ENCODE measurements at regions not wholly inside any gene's neighbourhood (a gene's known extent, or its start where the extent isn't known, plus 50 kb on each side); places are given as distances from the start of the nearest gene placed in this dataset.

DNA sequence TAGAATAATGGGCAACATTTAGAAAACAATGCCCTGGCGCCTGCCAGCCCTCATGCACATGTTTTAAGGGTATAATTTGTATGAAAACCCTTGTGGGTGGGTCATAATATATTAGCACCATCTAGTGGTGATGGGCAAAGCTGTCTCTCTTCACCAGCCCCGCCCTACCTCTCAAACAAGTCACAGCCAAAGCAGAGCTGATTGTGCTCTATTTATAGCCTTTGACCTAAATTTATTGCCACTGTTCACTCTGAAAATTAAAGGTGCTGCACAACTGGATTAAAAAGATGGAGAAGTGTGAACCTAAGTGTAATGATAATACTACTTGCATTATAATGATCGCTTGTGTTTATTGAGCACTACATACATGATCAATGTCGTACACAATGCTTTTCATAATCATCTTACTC lies 131.9 kb upstream of the ANKH start:
- Histone ChIP-seq H3K18ac (ENCODE audit: low read length) (no peak overlapping the region), H3K36me3 (ENCODE audit: control insufficient read depth, insufficient read depth, low read length) (no peaks in the 10 kb centered on the region), H2BK15ac (replicated peaks; ENCODE audit: low read depth) (no peak overlapping the region), H3K27me3 (ENCODE audit: insufficient read depth, low read length, poor library complexity) (no peaks in the 10 kb centered on the region), H3K4me2 (ENCODE audit: low read length) (no peak overlapping the region), H3K4ac (ENCODE audit: low read depth, low read length) (no peak overlapping the region), H3K27ac (ENCODE audit: low read depth, low read length) (no peak overlapping the region), H3K79me1 (ENCODE audit: low read length) (no peaks in the 10 kb centered on the region), H2AK5ac (ENCODE audit: low read length) (no peak overlapping the region), H3K23ac (ENCODE audit: low read length) (no peak overlapping the region), H3K79me2 (ENCODE audit: control insufficient read depth, insufficient read depth, low read length) (no peaks in the 10 kb centered on the region), H3K4me1 (ENCODE audit: control insufficient read depth, low read depth, low read length) (no peaks in the 10 kb centered on the region), H4K8ac (ENCODE audit: low read depth, low read length) (no peak overlapping the region), H3K4me3 (ENCODE audit: low read length) (no peak overlapping the region), H2BK120ac (ENCODE audit: low read depth, low read length) (no peak overlapping the region), H2BK5ac (ENCODE audit: low read length) (no peak overlapping the region), H3K9ac (ENCODE audit: low read length) (no peak overlapping the region), H3K56ac (ENCODE audit: low read length) (no peak overlapping the region), H4K5ac (ENCODE audit: low read length) (no peak overlapping the region)
- WGBS (ENCODE audit: extremely low coverage, insufficient coverage, low lambda C conversion rate) = no CpG with 5 or more reads among the region's 4 CpGs
- peak; percentile 61 for DNase-seq

DNA sequence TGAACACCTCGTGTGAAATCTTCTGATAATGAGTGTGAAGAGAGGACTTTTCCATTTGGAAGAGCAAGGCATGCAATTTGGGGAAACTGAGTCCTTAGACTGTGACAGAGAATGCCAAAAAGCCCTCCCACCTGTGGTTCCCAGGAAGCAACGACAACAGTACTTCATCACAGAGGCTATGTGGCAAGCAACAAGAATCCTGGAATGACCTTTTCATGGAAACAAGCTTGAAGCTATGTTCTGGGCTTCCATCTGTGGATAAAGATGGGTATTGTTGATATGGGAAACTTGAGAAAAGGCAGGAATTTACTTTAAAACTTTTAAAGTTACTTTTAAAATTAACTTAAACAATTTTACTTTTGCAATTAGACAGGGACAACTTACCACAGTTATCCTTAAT lies 131.2 kb upstream of the ANKH start:
- Histone ChIP-seq H2BK120ac (ENCODE audit: low read depth, low read length) (no peak overlapping the region), H2BK5ac (ENCODE audit: low read length) (no peak overlapping the region), H3K56ac (ENCODE audit: low read length) (no peak overlapping the region), H3K4ac (ENCODE audit: low read depth, low read length) (no peak overlapping the region), H3K4me2 (ENCODE audit: low read length) (no peak overlapping the region), H3K79me1 (ENCODE audit: low read length) (no peaks in the 10 kb centered on the region), H3K4me3 (ENCODE audit: low read length) (no peak overlapping the region), H3K27ac (ENCODE audit: low read depth, low read length) (no peak overlapping the region), H3K4me1 (ENCODE audit: control insufficient read depth, low read depth, low read length) (no peaks in the 10 kb centered on the region), H2BK15ac (replicated peaks; ENCODE audit: low read depth) (no peak overlapping the region), H4K5ac (ENCODE audit: low read length) (no peak overlapping the region), H4K8ac (ENCODE audit: low read depth, low read length) (no peak overlapping the region), H3K18ac (ENCODE audit: low read length) (no peak overlapping the region), H3K27me3 (ENCODE audit: insufficient read depth, low read length, poor library complexity) (no peaks in the 10 kb centered on the region), H3K36me3 (ENCODE audit: control insufficient read depth, insufficient read depth, low read length) (no peaks in the 10 kb centered on the region), H3K23ac (ENCODE audit: low read length) (no peak overlapping the region), H3K9ac (ENCODE audit: low read length) (no peak overlapping the region), H3K79me2 (ENCODE audit: control insufficient read depth, insufficient read depth, low read length) (no peaks in the 10 kb centered on the region), H2AK5ac (ENCODE audit: low read length) (no peak overlapping the region)
- DNase-seq = no peak
- WGBS (ENCODE audit: extremely low coverage, insufficient coverage, low lambda C conversion rate) = no CpG with 5 or more reads among the region's 2 CpGs

DNA sequence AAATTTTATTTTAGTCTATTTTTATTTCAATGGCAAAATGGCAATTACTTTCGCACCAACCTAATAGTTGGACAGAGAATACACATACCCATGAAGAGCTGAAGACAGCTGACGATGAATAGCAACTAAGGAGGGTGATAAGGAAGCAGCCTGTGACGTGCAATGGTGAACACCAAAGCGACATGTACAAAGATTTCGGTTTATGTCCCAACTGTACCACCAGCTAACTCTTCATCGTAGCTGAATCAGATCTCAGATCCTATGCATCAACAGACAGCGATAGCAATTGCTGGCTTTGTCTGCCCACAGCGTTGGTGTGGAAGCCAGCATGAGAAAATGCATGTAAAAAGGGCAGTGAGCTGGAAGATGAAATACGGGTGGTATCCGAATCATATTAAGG lies 130.6 kb upstream of the ANKH start:
- Histone ChIP-seq H3K27me3 (ENCODE audit: insufficient read depth, low read length, poor library complexity) (no peaks in the 10 kb centered on the region), H3K79me1 (ENCODE audit: low read length) (no peaks in the 10 kb centered on the region), H4K8ac (ENCODE audit: low read depth, low read length) (no peak overlapping the region), H3K4me1 (ENCODE audit: control insufficient read depth, low read depth, low read length) (no peaks in the 10 kb centered on the region), H3K36me3 (ENCODE audit: control insufficient read depth, insufficient read depth, low read length) (no peaks in the 10 kb centered on the region), H4K5ac (ENCODE audit: low read length) (no peak overlapping the region), H2BK15ac (replicated peaks; ENCODE audit: low read depth) (no peak overlapping the region), H3K79me2 (ENCODE audit: control insufficient read depth, insufficient read depth, low read length) (no peaks in the 10 kb centered on the region), H3K27ac (ENCODE audit: low read depth, low read length) (no peak overlapping the region), H3K4me2 (ENCODE audit: low read length) (no peak overlapping the region), H3K9ac (ENCODE audit: low read length) (no peak overlapping the region), H3K18ac (ENCODE audit: low read length) (no peak overlapping the region), H3K4me3 (ENCODE audit: low read length) (no peak overlapping the region), H3K23ac (ENCODE audit: low read length) (no peak overlapping the region), H2BK120ac (ENCODE audit: low read depth, low read length) (no peak overlapping the region), H3K56ac (ENCODE audit: low read length) (no peak overlapping the region), H3K4ac (ENCODE audit: low read depth, low read length) (no peak overlapping the region), H2AK5ac (ENCODE audit: low read length) (no peak overlapping the region), H2BK5ac (ENCODE audit: low read length) (no peak overlapping the region)
- WGBS (ENCODE audit: extremely low coverage, insufficient coverage, low lambda C conversion rate) = no CpG with 5 or more reads among the region's 10 CpGs
- no peak for DNase-seq

DNA sequence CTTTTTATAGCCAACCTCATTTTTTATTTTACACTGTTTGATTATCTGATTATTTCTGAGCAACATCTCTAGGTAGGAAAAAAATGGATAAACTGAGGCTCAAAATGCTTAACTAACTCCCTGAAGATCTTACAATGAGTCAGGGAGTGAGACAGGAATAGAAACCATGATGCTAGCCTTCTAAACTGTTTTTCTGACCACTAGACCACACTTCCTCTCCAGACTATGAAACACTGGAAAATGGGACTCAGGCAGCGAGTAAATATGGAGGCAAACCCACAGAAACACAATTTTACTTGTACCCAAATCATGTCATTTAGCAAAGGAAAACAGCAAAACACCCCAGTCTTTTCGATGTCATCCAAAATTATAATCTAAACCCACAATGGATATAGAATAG lies 129.9 kb upstream of the ANKH start:
- WGBS (ENCODE audit: extremely low coverage, insufficient coverage, low lambda C conversion rate) = no CpG with 5 or more reads among the region's 2 CpGs

DNA sequence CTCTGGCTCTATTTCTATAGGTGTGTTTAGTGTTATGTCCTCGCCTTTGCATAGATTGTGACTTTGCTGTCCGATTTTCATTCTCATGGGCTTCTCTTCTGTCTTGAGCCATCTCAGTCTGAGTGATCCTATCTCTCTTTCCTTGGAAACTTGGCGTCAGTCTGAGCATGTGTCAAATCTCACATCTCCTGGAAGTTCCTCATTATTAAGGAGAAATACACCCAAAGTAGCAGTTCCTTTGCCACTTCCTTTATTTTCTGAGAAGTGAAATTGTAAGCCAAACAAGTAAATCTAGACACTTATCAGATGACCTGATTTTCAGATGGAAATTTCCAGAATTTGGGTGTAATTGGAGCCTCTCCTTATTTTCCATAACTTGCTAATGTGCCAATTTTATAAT lies 126.9 kb upstream of the ANKH start:
- Histone ChIP-seq H3K79me1 (ENCODE audit: low read length) (no peaks in the 10 kb centered on the region), H3K18ac (ENCODE audit: low read length) (no peak overlapping the region), H3K4me1 (ENCODE audit: control insufficient read depth, low read depth, low read length) (no peaks in the 10 kb centered on the region), H3K27ac (ENCODE audit: low read depth, low read length) (no peak overlapping the region), H2AK5ac (ENCODE audit: low read length) (no peak overlapping the region), H3K4ac (ENCODE audit: low read depth, low read length) (no peak overlapping the region), H4K8ac (ENCODE audit: low read depth, low read length) (no peak overlapping the region), H3K36me3 (ENCODE audit: control insufficient read depth, insufficient read depth, low read length) (no peaks in the 10 kb centered on the region), H3K4me3 (ENCODE audit: low read length) (no peak overlapping the region), H3K27me3 (ENCODE audit: insufficient read depth, low read length, poor library complexity) (no peaks in the 10 kb centered on the region), H2BK15ac (replicated peaks; ENCODE audit: low read depth) (no peak overlapping the region), H3K79me2 (ENCODE audit: control insufficient read depth, insufficient read depth, low read length) (no peaks in the 10 kb centered on the region), H3K23ac (ENCODE audit: low read length) (no peak overlapping the region), H3K9ac (ENCODE audit: low read length) (no peak overlapping the region), H4K5ac (ENCODE audit: low read length) (no peak overlapping the region), H3K4me2 (ENCODE audit: low read length) (no peak overlapping the region), H2BK120ac (ENCODE audit: low read depth, low read length) (no peak overlapping the region), H3K56ac (ENCODE audit: low read length) (no peak overlapping the region), H2BK5ac (ENCODE audit: low read length) (no peak overlapping the region)
- no peak for DNase-seq
- WGBS (ENCODE audit: extremely low coverage, insufficient coverage, low lambda C conversion rate) = no CpG with 5 or more reads among the region's 3 CpGs

More for the DNA sequence above, 129.9 kb upstream of the ANKH start:
- no peaks in the 10 kb centered on the region for H3K4me1 ChIP-seq (ENCODE audit: control insufficient read depth, low read depth, low read length)
- no peak overlapping the region for H2AK5ac ChIP-seq (ENCODE audit: low read length)
- H3K23ac ChIP-seq (ENCODE audit: low read length) = no peak overlapping the region
- no peak overlapping the region for H2BK15ac ChIP-seq (replicated peaks; ENCODE audit: low read depth)
- H4K8ac ChIP-seq (ENCODE audit: low read depth, low read length) = no peak overlapping the region
- no peak overlapping the region for H3K9ac ChIP-seq (ENCODE audit: low read length)
- H3K79me1 ChIP-seq (ENCODE audit: low read length) = no peaks in the 10 kb centered on the region
- no peak overlapping the region for H2BK120ac ChIP-seq (ENCODE audit: low read depth, low read length)
- no peaks in the 10 kb centered on the region for H3K36me3 ChIP-seq (ENCODE audit: control insufficient read depth, insufficient read depth, low read length)
- H4K5ac ChIP-seq (ENCODE audit: low read length) = no peak overlapping the region
- no peak for DNase-seq
- no peaks in the 10 kb centered on the region for H3K27me3 ChIP-seq (ENCODE audit: insufficient read depth, low read length, poor library complexity)
- no peak overlapping the region for H3K56ac ChIP-seq (ENCODE audit: low read length)
- no peak overlapping the region for H3K18ac ChIP-seq (ENCODE audit: low read length)
- no peaks in the 10 kb centered on the region for H3K79me2 ChIP-seq (ENCODE audit: control insufficient read depth, insufficient read depth, low read length)
- H3K27ac ChIP-seq (ENCODE audit: low read depth, low read length) = no peak overlapping the region
- H3K4ac ChIP-seq (ENCODE audit: low read depth, low read length) = no peak overlapping the region
- H3K4me2 ChIP-seq (ENCODE audit: low read length) = no peak overlapping the region
- H3K4me3 ChIP-seq (ENCODE audit: low read length) = no peak overlapping the region
- no peak overlapping the region for H2BK5ac ChIP-seq (ENCODE audit: low read length)

DNA sequence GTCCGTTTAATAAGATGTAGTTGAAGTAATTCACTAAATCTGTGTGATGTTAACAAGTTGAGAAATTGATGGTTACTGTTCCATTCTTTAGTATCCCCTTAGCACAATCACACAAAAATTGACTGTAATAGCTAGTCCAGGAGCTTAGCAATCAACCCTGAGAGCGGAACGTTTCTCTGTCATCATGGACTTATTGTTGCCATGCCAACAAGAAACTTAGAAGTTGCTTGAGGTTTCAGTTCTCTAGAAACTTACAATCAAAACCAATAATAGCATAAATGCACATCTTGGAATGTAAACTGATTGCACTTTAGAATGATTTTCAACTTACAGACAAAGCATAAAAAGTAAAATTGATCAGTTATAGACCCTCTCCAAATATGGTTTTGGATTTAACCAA lies 125.4 kb upstream of the ANKH start:
- no peak overlapping the region for H4K8ac ChIP-seq (ENCODE audit: low read depth, low read length)
- no peak overlapping the region for H2AK5ac ChIP-seq (ENCODE audit: low read length)
- no peak overlapping the region for H3K23ac ChIP-seq (ENCODE audit: low read length)
- no peak overlapping the region for H3K18ac ChIP-seq (ENCODE audit: low read length)
- no peaks in the 10 kb centered on the region for H3K27me3 ChIP-seq (ENCODE audit: insufficient read depth, low read length, poor library complexity)
- H3K36me3 ChIP-seq (ENCODE audit: control insufficient read depth, insufficient read depth, low read length) = no peaks in the 10 kb centered on the region
- H2BK15ac ChIP-seq (replicated peaks; ENCODE audit: low read depth) = no peak overlapping the region
- no peak overlapping the region for H3K4me2 ChIP-seq (ENCODE audit: low read length)
- H3K79me2 ChIP-seq (ENCODE audit: control insufficient read depth, insufficient read depth, low read length) = no peaks in the 10 kb centered on the region
- no peaks in the 10 kb centered on the region for H3K79me1 ChIP-seq (ENCODE audit: low read length)
- WGBS (ENCODE audit: extremely low coverage, insufficient coverage, low lambda C conversion rate) = no CpG with 5 or more reads among the region's 3 CpGs
- H3K4me3 ChIP-seq (ENCODE audit: low read length) = no peak overlapping the region
- no peak overlapping the region for H3K9ac ChIP-seq (ENCODE audit: low read length)
- H2BK5ac ChIP-seq (ENCODE audit: low read length) = no peak overlapping the region
- no peaks in the 10 kb centered on the region for H3K4me1 ChIP-seq (ENCODE audit: control insufficient read depth, low read depth, low read length)
- H3K56ac ChIP-seq (ENCODE audit: low read length) = no peak overlapping the region
- DNase-seq = no peak
- no peak overlapping the region for H3K4ac ChIP-seq (ENCODE audit: low read depth, low read length)
- no peak overlapping the region for H3K27ac ChIP-seq (ENCODE audit: low read depth, low read length)
- H2BK120ac ChIP-seq (ENCODE audit: low read depth, low read length) = no peak overlapping the region
- no peak overlapping the region for H4K5ac ChIP-seq (ENCODE audit: low read length)
